ENCODE measurements at regions not wholly inside any gene's neighbourhood (a gene's known extent, or its start where the extent isn't known, plus 50 kb on each side); places are given as distances from the start of the nearest gene placed in this dataset.
"Not testable (repeated sequence)": the region's sequence is repeated elsewhere in the genome, so short reads cannot be mapped to it uniquely, and the experiment has no call there.

GRCh38 chr21:14814282-14814681 lies 250.5 kb downstream of the NRIP1 start:
- H3K23ac ChIP-seq (ENCODE audit: insufficient read length, low read depth, low read length), result no peak overlapping the region

GRCh38 chr21:14804170-14804569 lies 258.1 kb upstream of the SAMSN1 start:
- not testable (repeated sequence) for H3K4me3 Mint-ChIP-seq; H2BK120ac ChIP-seq (ENCODE audit: low read depth, low read length, poor library complexity, severe bottlenecking); H4K20me1 ChIP-seq (ENCODE audit: control insufficient read depth, insufficient read depth, insufficient read length); H3T11ph ChIP-seq (ENCODE audit: low read length); H3K9me3 ChIP-seq (ENCODE audit: control insufficient read depth, low read depth, low read length); H3K23ac ChIP-seq (ENCODE audit: insufficient read length, low read depth, low read length); H3K18ac ChIP-seq (ENCODE audit: insufficient read length, low read depth, low read length); H3K4me1 Mint-ChIP-seq; H3K79me1 ChIP-seq (ENCODE audit: insufficient read depth, low read depth, low read length, poor library complexity, severe bottlenecking); H2AFZ ChIP-seq (ENCODE audit: low read length); H2AK5ac ChIP-seq (ENCODE audit: insufficient read length, low read length); H3K27me3 ChIP-seq (ENCODE audit: insufficient read depth, low read length); H3K56ac ChIP-seq (ENCODE audit: insufficient read length, low read depth, low read length); H3K14ac ChIP-seq (ENCODE audit: insufficient read depth, low read length); H4K91ac ChIP-seq (ENCODE audit: insufficient read length, low read depth, low read length); H2BK5ac ChIP-seq (ENCODE audit: insufficient read length, low read length); H3K4me2 ChIP-seq (ENCODE audit: insufficient read depth, insufficient read length, low read length); DNase-seq; H3K9ac ChIP-seq (ENCODE audit: extremely low read depth, insufficient read length, low read length); H4K8ac ChIP-seq (replicated peaks; ENCODE audit: insufficient read length, low read depth, low read length); H2BK12ac ChIP-seq (ENCODE audit: insufficient read length, low read depth, low read length); H4K5ac ChIP-seq (ENCODE audit: insufficient read length, low read depth, low read length); H3K4ac ChIP-seq (ENCODE audit: low read depth, low read length); H2BK20ac ChIP-seq (ENCODE audit: low read depth, low read length, poor library complexity, severe bottlenecking); H3K27ac Mint-ChIP-seq; H3K27me3 Mint-ChIP-seq (ENCODE audit: low read depth); H2BK15ac ChIP-seq (ENCODE audit: low read depth, low read length); H3K23me2 ChIP-seq (ENCODE audit: insufficient read length, low read depth, low read length, poor library complexity, severe bottlenecking); H3K4me1 ChIP-seq (ENCODE audit: insufficient read depth, low read length); H3K27ac ChIP-seq (ENCODE audit: insufficient read length, low read depth, low read length); H3K79me2 ChIP-seq (ENCODE audit: insufficient read depth, low read length)
- peaks cover 5 to 14% (median 7%) of the 10 kb centered on the region in 3 experiments for H3K36me3 Mint-ChIP-seq (ENCODE audit: insufficient read depth in 1 of 3, low read depth in 3 of 3)
- H3K9me3 Mint-ChIP-seq, result peaks cover 14 to 19% of the 10 kb centered on the region in 2 experiments
- no CpG with 5 or more reads among the region's 2 CpGs for WGBS (ENCODE audit: extremely low coverage, insufficient read length, low lambda C conversion rate)

More at GRCh38 chr21:14814282-14814681, 250.5 kb downstream of the NRIP1 start:
- H3K79me1 ChIP-seq (ENCODE audit: insufficient read depth, low read depth, low read length, poor library complexity, severe bottlenecking), result no peaks in the 10 kb centered on the region
- peaks cover 13 to 14% of the 10 kb centered on the region in 2 experiments for H3K9me3 Mint-ChIP-seq
- no peak for DNase-seq
- no peaks in the 10 kb centered on the region for H3K79me2 ChIP-seq (ENCODE audit: insufficient read depth, low read length)
- no peak overlapping the region for H2BK12ac ChIP-seq (ENCODE audit: insufficient read length, low read depth, low read length)
- H2AK5ac ChIP-seq (ENCODE audit: insufficient read length, low read length), result no peak overlapping the region
- H2BK120ac ChIP-seq (ENCODE audit: low read depth, low read length, poor library complexity, severe bottlenecking), result no peak overlapping the region
- TF ChIP-seq CTCF (conservative IDR thresholded peaks at IDR 0.05), result no peak
- H3T11ph ChIP-seq (ENCODE audit: low read length), result no peak overlapping the region
- H2BK5ac ChIP-seq (ENCODE audit: insufficient read length, low read length), result no peak overlapping the region
- H3K14ac ChIP-seq (ENCODE audit: insufficient read depth, low read length), result no peak overlapping the region
- no peak overlapping the region for H2BK20ac ChIP-seq (ENCODE audit: low read depth, low read length, poor library complexity, severe bottlenecking)
- H3K23me2 ChIP-seq (ENCODE audit: insufficient read length, low read depth, low read length, poor library complexity, severe bottlenecking), result no peaks in the 10 kb centered on the region
- H4K20me1 ChIP-seq (ENCODE audit: control insufficient read depth, insufficient read depth, insufficient read length), result no peaks in the 10 kb centered on the region
- H3K27me3 ChIP-seq (ENCODE audit: insufficient read depth, low read length), result no peaks in the 10 kb centered on the region
- H3K36me3 Mint-ChIP-seq (ENCODE audit: insufficient read depth in 1 of 3, low read depth in 3 of 3), result peaks cover 0 to 15% (median 3%) of the 10 kb centered on the region in 3 experiments; a peak in 4 of 7 replicates
- WGBS (ENCODE audit: extremely low coverage, insufficient read length, low lambda C conversion rate), result no CpG with 5 or more reads among the region's 3 CpGs
- H3K9me3 ChIP-seq (ENCODE audit: control insufficient read depth, low read depth, low read length), result no peaks in the 10 kb centered on the region
- H3K4ac ChIP-seq (ENCODE audit: low read depth, low read length), result no peak overlapping the region
- H3K4me1 Mint-ChIP-seq, result peaks cover 0 to under 1% of the 10 kb centered on the region in 2 experiments; a peak in 1 of 4 replicates
- H4K8ac ChIP-seq (replicated peaks; ENCODE audit: insufficient read length, low read depth, low read length), result no peak overlapping the region
- H3K4me3 Mint-ChIP-seq, result no peak overlapping the region
- no peak overlapping the region for H2BK15ac ChIP-seq (ENCODE audit: low read depth, low read length)
- no peak overlapping the region for H4K91ac ChIP-seq (ENCODE audit: insufficient read length, low read depth, low read length)
- no peak overlapping the region for H3K18ac ChIP-seq (ENCODE audit: insufficient read length, low read depth, low read length)
- no peak overlapping the region for H3K4me2 ChIP-seq (ENCODE audit: insufficient read depth, insufficient read length, low read length)
- no peak overlapping the region for H3K27ac Mint-ChIP-seq
- H4K5ac ChIP-seq (ENCODE audit: insufficient read length, low read depth, low read length), result no peak overlapping the region
- H3K27ac ChIP-seq (ENCODE audit: insufficient read length, low read depth, low read length), result no peak overlapping the region
- H3K56ac ChIP-seq (ENCODE audit: insufficient read length, low read depth, low read length), result no peak overlapping the region
- no peaks in the 10 kb centered on the region for H3K4me1 ChIP-seq (ENCODE audit: insufficient read depth, low read length)
- no peak overlapping the region for H3K9ac ChIP-seq (ENCODE audit: extremely low read depth, insufficient read length, low read length)
- H3K27me3 Mint-ChIP-seq (ENCODE audit: low read depth), result no peaks in the 10 kb centered on the region
- no peak overlapping the region for H2AFZ ChIP-seq (ENCODE audit: low read length)

Data from H9 (cell line).